Smooth muscle cell (in vitro differentiated cells): ENCODE measurements at regions not wholly inside any gene's neighbourhood (a gene's known extent, or its start where the extent isn't known, plus 50 kb on each side); places are given as distances from the start of the nearest gene placed in this dataset.

Experiments used
- DNase-seq: peaks from one replicate; lab custom pipeline; 2025; ENCODE audit not compliant: unreplicated experiment; lab: John Stamatoyannopoulos, UW
- H2AFZ ChIP-seq: fragments of 200-600 bp; sonication (generic); 2 replicates; pipeline ENCODE4 v1.6.0; 2016; ENCODE audit warnings: antibody characterized with exemption, low read depth, mild to moderate bottlenecking
- H3F3A ChIP-seq: fragments of 200-600 bp; sonication (generic); 2 replicates; pipeline ENCODE4 v1.6.0; 2017; ENCODE audit warnings: antibody characterized with exemption, low read depth
- H3K27ac ChIP-seq: fragments of 200-600 bp; sonication (generic); 2 replicates; pipeline ENCODE4 v1.5.1; 2016; ENCODE audit warnings: low read depth, mild to moderate bottlenecking
- H3K27me3 ChIP-seq: fragments of 200-600 bp; sonication (generic); 2 replicates; pipeline ENCODE4 v1.6.1; 2016; ENCODE audit warnings: low read depth, mild to moderate bottlenecking
- H3K36me3 ChIP-seq: fragments of 200-600 bp; sonication (generic); 2 replicates; pipeline ENCODE4 v1.5.1; 2016; ENCODE audit warnings: low read depth
- H3K4me1 ChIP-seq: fragments of 200-600 bp; sonication (generic); 2 replicates; pipeline ENCODE4 v1.5.1; 2016; ENCODE audit warnings: low read depth
- H3K4me2 ChIP-seq: fragments of 200-600 bp; sonication (generic); 2 replicates; pipeline ENCODE4 v1.6.0; 2016; ENCODE audit warnings: mild to moderate bottlenecking
- H3K4me3 ChIP-seq: fragments of 200-600 bp; sonication (generic); 2 replicates; pipeline ENCODE4 v1.5.1; 2016; ENCODE audit warnings: mild to moderate bottlenecking
- H3K79me2 ChIP-seq: fragments of 200-600 bp; sonication (generic); 2 replicates; pipeline ENCODE4 v1.6.0; 2016; ENCODE audit warnings: low read depth, mild to moderate bottlenecking
- H3K9ac ChIP-seq: fragments of 200-600 bp; sonication (generic); 2 replicates; pipeline ENCODE4 v1.6.0; 2016; ENCODE audit warnings: low read depth
- H3K9me3 ChIP-seq: fragments of 200-600 bp; sonication (generic); replicated peaks from 2 replicates; pipeline ENCODE4 v1.5.1; 2016; ENCODE audit warnings: low read depth
- H4K20me1 ChIP-seq: fragments of 200-600 bp; sonication (generic); 2 replicates; pipeline ENCODE4 v1.6.0; 2016; ENCODE audit warnings: low read depth
- CTCF ChIP-seq: fragments of 200-600 bp; sonication (generic); IDR thresholded peaks from 2 replicates; pipeline ENCODE4 v1.5.1; 2017; ENCODE audit warnings: borderline replicate concordance, mild to moderate bottlenecking, antibody characterized with exemption; ENCODE audit not compliant: insufficient read depth, poor library complexity, severe bottlenecking
- WGBS: methylation state at CpG from one replicate; pipeline ENCODE4 v1.1.7; 2016; ENCODE audit warnings: low lambda C conversion rate; 5-methylcytosine and 5-hydroxymethylcytosine counted together

DNA sequence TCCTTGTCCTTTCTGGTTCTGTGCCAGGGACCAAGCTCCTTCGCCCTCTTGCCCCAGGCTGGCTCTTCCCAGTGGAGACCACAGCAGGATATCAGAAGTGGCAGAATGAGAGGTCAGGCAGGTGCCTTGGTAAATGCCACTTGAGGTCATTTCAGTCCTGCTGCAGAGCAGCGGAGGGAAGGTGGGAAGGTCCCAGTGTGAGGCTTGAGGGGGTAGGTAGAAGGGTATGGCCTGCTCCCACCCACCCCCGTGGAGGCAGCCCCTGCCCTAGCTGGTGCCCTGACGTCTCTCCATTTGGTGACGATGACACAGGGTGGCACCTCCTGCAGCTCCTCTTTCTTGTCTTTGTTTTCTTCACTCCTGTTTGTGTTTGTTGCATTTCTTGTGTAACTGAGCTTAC is 538.8 kb downstream of the TCERG1L start:
- no peaks in the 10 kb centered on the region for H3K9me3 ChIP-seq
- H3K36me3 ChIP-seq: no peaks in the 10 kb centered on the region
- no peaks in the 10 kb centered on the region for H3K4me1 ChIP-seq
- H2AFZ ChIP-seq: no peak overlapping the region
- no peak overlapping the region for H3K9ac ChIP-seq
- no peaks in the 10 kb centered on the region for H3F3A ChIP-seq
- no peak overlapping the region for H3K4me2 ChIP-seq
- H3K27ac ChIP-seq: no peak overlapping the region
- 88% methylated on average over 5 of the region's 5 CpGs for WGBS
- H3K79me2 ChIP-seq: no peaks in the 10 kb centered on the region
- H4K20me1 ChIP-seq: no peaks in the 10 kb centered on the region
- H3K27me3 ChIP-seq: no peaks in the 10 kb centered on the region
- H3K4me3 ChIP-seq: no peak overlapping the region
- no peak for DNase-seq
- no peak for TF ChIP-seq CTCF

DNA sequence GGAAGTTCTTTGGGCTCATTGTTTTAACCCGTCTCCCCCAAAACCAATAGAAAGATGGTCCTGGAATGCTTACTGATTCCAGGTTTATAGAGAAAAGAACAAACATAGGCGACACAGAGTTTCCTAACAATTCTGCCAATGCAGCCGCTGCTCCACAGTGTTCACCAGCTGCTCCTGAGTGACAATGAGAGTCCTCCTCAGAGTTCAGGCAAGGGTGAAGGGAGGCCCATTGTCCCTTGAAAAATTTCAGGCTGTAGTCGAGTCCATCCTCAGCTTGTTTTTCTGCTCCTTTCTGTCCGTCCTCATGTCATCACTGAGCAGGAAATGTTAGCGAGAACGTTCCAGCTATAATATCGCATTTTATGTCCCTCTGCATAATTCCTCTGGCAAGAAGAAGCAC is 537.6 kb downstream of the TCERG1L start:
- 82% methylated on average over 8 of the region's 8 CpGs for WGBS
- H3K4me1 ChIP-seq: no peaks in the 10 kb centered on the region
- H3K4me2 ChIP-seq: no peak overlapping the region
- no peak overlapping the region for H3K4me3 ChIP-seq
- H3F3A ChIP-seq: no peaks in the 10 kb centered on the region
- no peak overlapping the region for H3K9ac ChIP-seq
- H3K36me3 ChIP-seq: no peaks in the 10 kb centered on the region
- DNase-seq: no peak
- H3K27me3 ChIP-seq: no peaks in the 10 kb centered on the region
- H3K79me2 ChIP-seq: no peaks in the 10 kb centered on the region
- no peak for TF ChIP-seq CTCF
- H3K27ac ChIP-seq: no peak overlapping the region
- no peaks in the 10 kb centered on the region for H3K9me3 ChIP-seq
- H2AFZ ChIP-seq: no peak overlapping the region
- no peaks in the 10 kb centered on the region for H4K20me1 ChIP-seq

GRCh38 chr10:130774871-130775270 is 536.6 kb downstream of the TCERG1L start:
- WGBS: 87% methylated on average over 6 of the region's 6 CpGs

More at GRCh38 chr10:130774871-130775270, 536.6 kb downstream of the TCERG1L start:
- H3K9me3 ChIP-seq: no peaks in the 10 kb centered on the region
- DNase-seq: no peak
- H3K27ac ChIP-seq: no peak overlapping the region
- H2AFZ ChIP-seq: no peak overlapping the region
- H3K4me2 ChIP-seq: no peak overlapping the region
- TF ChIP-seq CTCF: no peak
- no peak overlapping the region for H3K9ac ChIP-seq
- H3K36me3 ChIP-seq: no peaks in the 10 kb centered on the region
- no peaks in the 10 kb centered on the region for H3F3A ChIP-seq
- H3K27me3 ChIP-seq: no peaks in the 10 kb centered on the region
- no peaks in the 10 kb centered on the region for H4K20me1 ChIP-seq
- no peaks in the 10 kb centered on the region for H3K4me1 ChIP-seq
- no peaks in the 10 kb centered on the region for H3K79me2 ChIP-seq
- no peak overlapping the region for H3K4me3 ChIP-seq
